Coronary artery (tissue), 2 donors: ENCODE measurements at regions not wholly inside any gene's neighbourhood (a gene's known extent, or its start where the extent isn't known, plus 50 kb on each side); places are given as distances from the start of the nearest gene placed in this dataset.

Experiments used
- DNase-seq: peaks from one replicate; pipeline ENCODE4 v3.0.0-alpha.2; 2017; ENCODE audit warnings: low spot score
- H3K27ac ChIP-seq, 2 donors: fragments of 200-600 bp; sonication (generic); one replicate each; pipeline ENCODE4 v1.5.1; 2016 to 2019
- H3K4me3 ChIP-seq: fragments of 200-600 bp; sonication (generic); 2 replicates; pipeline ENCODE4 v1.5.1; 2016; ENCODE audit warnings: mild to moderate bottlenecking, moderate library complexity
- CTCF ChIP-seq: fragments of 200-600 bp; sonication (generic); IDR thresholded peaks from one replicate; pipeline ENCODE4 v1.5.1; 2019; ENCODE audit warnings: antibody characterized with exemption

- no peak for DNase-seq
- TF ChIP-seq CTCF = no peak
- H3K4me3 ChIP-seq = no peak overlapping the region
- no peak overlapping the region for H3K27ac ChIP-seq
Measured at GRCh38 chr15:93854088-93854487, 377.3 kb upstream of the MCTP2 start.

GRCh38 chr15:93852761-93853160 is 378.6 kb upstream of the MCTP2 start:
- TF ChIP-seq CTCF = no peak
- no peak overlapping the region for H3K27ac ChIP-seq
- no peak for DNase-seq
- H3K4me3 ChIP-seq = no peak overlapping the region

GRCh38 chr15:93848490-93848889 is 382.9 kb upstream of the MCTP2 start:
- Histone ChIP-seq H3K27ac (no peak overlapping the region), H3K4me3 (no peak overlapping the region)
- no peak for TF ChIP-seq CTCF
- DNase-seq = no peak

GRCh38 chr15:93848076-93848475 is 383.3 kb upstream of the MCTP2 start:
- no peak for TF ChIP-seq CTCF

GRCh38 chr15:93846148-93846547 is 385.2 kb upstream of the MCTP2 start:
- Histone ChIP-seq H3K4me3 (no peak overlapping the region), H3K27ac (no peak overlapping the region)
- no peak for TF ChIP-seq CTCF
- no peak for DNase-seq

More at GRCh38 chr15:93848076-93848475, 383.3 kb upstream of the MCTP2 start:
- Histone ChIP-seq H3K27ac (no peak overlapping the region), H3K4me3 (no peak overlapping the region)
- no peak for DNase-seq

- no peak overlapping the region for H3K27ac ChIP-seq
Measured at GRCh38 chr15:93837450-93837849, 393.9 kb upstream of the MCTP2 start.

GRCh38 chr15:93835344-93835743 is 396.0 kb upstream of the MCTP2 start:
- Histone ChIP-seq H3K27ac (no peak overlapping the region), H3K4me3 (no peak overlapping the region)
- no peak for TF ChIP-seq CTCF
- DNase-seq = no peak

More at GRCh38 chr15:93837450-93837849, 393.9 kb upstream of the MCTP2 start:
- no peak for DNase-seq
- TF ChIP-seq CTCF = no peak
- no peak overlapping the region for H3K4me3 ChIP-seq
